H9 (cell line): ENCODE measurements at regions not wholly inside any gene's neighbourhood (a gene's known extent, or its start where the extent isn't known, plus 50 kb on each side); places are given as distances from the start of the nearest gene placed in this dataset.

ENCODE experiments used
- DNase-seq: peaks from one replicate; pipeline ENCODE4 v3.0.0-alpha.2; 2017
- H2AFZ ChIP-seq: one replicate; pipeline ENCODE4 v1.6.1; 2013; ENCODE audit warnings: mild to moderate bottlenecking, low read length, control low read depth, moderate library complexity
- H2AK5ac ChIP-seq: 2 replicates; pipeline ENCODE4 v1.6.1; 2013; ENCODE audit warnings: low read length, control low read depth, mixed read lengths; ENCODE audit not compliant: insufficient read length
- H2BK120ac ChIP-seq: one replicate; pipeline ENCODE4 v1.6.1; 2013; ENCODE audit warnings: low read depth, mild to moderate bottlenecking, low read length, control low read depth, inconsistent platforms; ENCODE audit not compliant: poor library complexity, severe bottlenecking
- H2BK12ac ChIP-seq: 2 replicates; pipeline ENCODE4 v1.6.1; 2013; ENCODE audit warnings: low read length, control low read depth, mixed read lengths, low read depth; ENCODE audit not compliant: insufficient read length
- H2BK15ac ChIP-seq: 2 replicates; pipeline ENCODE4 v1.6.1; 2013; ENCODE audit warnings: low read depth, low read length, control low read depth
- H2BK20ac ChIP-seq: one replicate; pipeline ENCODE4 v1.6.1; 2013; ENCODE audit warnings: low read depth, mild to moderate bottlenecking, low read length, control low read depth, inconsistent platforms; ENCODE audit not compliant: poor library complexity, severe bottlenecking
- H2BK5ac ChIP-seq: 2 replicates; pipeline ENCODE4 v1.6.1; 2013; ENCODE audit warnings: low read length, control low read depth, mixed read lengths; ENCODE audit not compliant: insufficient read length
- H3K14ac ChIP-seq: 2 replicates; pipeline ENCODE4 v1.6.1; 2013; ENCODE audit warnings: low read length, control low read depth; ENCODE audit not compliant: insufficient read depth
- H3K18ac ChIP-seq: 2 replicates; pipeline ENCODE4 v1.6.1; 2013; ENCODE audit warnings: low read depth, mild to moderate bottlenecking, mixed read lengths, low read length, control low read depth; ENCODE audit not compliant: insufficient read length
- H3K23ac ChIP-seq: 2 replicates; pipeline ENCODE4 v1.6.1; 2013; ENCODE audit warnings: low read length, control low read depth, mixed read lengths, low read depth; ENCODE audit not compliant: insufficient read length
- H3K23me2 ChIP-seq: 2 replicates; pipeline ENCODE4 v1.6.1; 2013; ENCODE audit warnings: low read depth, mild to moderate bottlenecking, mixed read lengths, low read length, control low read depth; ENCODE audit not compliant: insufficient read length, poor library complexity, severe bottlenecking
- H3K27ac ChIP-seq: 2 replicates; pipeline ENCODE4 v1.5.1; 2013; ENCODE audit warnings: low read length, control low read depth, mixed read lengths, low read depth; ENCODE audit not compliant: insufficient read length
- H3K27me3 ChIP-seq: 2 replicates; pipeline ENCODE4 v1.6.1; 2013; ENCODE audit warnings: low read length, control low read depth, inconsistent platforms; ENCODE audit not compliant: insufficient read depth
- H3K4ac ChIP-seq: 2 replicates; pipeline ENCODE4 v1.6.1; 2013; ENCODE audit warnings: low read depth, mild to moderate bottlenecking, control low read depth, inconsistent platforms, low read length, moderate library complexity
- H3K4me1 ChIP-seq: 2 replicates; pipeline ENCODE4 v1.6.1; 2013; ENCODE audit warnings: low read length, control low read depth, inconsistent platforms; ENCODE audit not compliant: insufficient read depth
- H3K4me2 ChIP-seq: 2 replicates; pipeline ENCODE4 v1.6.1; 2013; ENCODE audit warnings: low read length, control low read depth, mixed read lengths; ENCODE audit not compliant: insufficient read length, insufficient read depth
- H3K56ac ChIP-seq: 2 replicates; pipeline ENCODE4 v1.6.1; 2013; ENCODE audit warnings: low read depth, mild to moderate bottlenecking, mixed read lengths, low read length, control low read depth; ENCODE audit not compliant: insufficient read length
- H3K79me1 ChIP-seq: 2 replicates; pipeline ENCODE4 v1.6.1; 2013; ENCODE audit warnings: low read depth, mild to moderate bottlenecking, moderate library complexity, low read length, control low read depth, inconsistent platforms; ENCODE audit not compliant: insufficient read depth, poor library complexity, severe bottlenecking
- H3K79me2 ChIP-seq: 2 replicates; pipeline ENCODE4 v1.6.1; 2013; ENCODE audit warnings: low read length, control low read depth, inconsistent platforms; ENCODE audit not compliant: insufficient read depth
- H3K9ac ChIP-seq: 2 replicates; pipeline ENCODE4 v1.6.1; 2013; ENCODE audit warnings: low read length, control low read depth, mixed read lengths; ENCODE audit not compliant: insufficient read length; ENCODE audit errors: extremely low read depth
- H3K9me3 ChIP-seq: one replicate; pipeline ENCODE4 v1.6.1; 2013; ENCODE audit warnings: low read depth, low read length, inconsistent platforms; ENCODE audit not compliant: control insufficient read depth
- H3T11ph ChIP-seq: one replicate; pipeline ENCODE4 v1.6.1; 2013; ENCODE audit warnings: mild to moderate bottlenecking, low read length, control low read depth, inconsistent platforms
- H4K20me1 ChIP-seq: one replicate; pipeline ENCODE4 v1.6.1; 2013; ENCODE audit not compliant: control insufficient read depth, insufficient read length, insufficient read depth
- H4K5ac ChIP-seq: 2 replicates; pipeline ENCODE4 v1.6.1; 2013; ENCODE audit warnings: low read depth, mild to moderate bottlenecking, mixed read lengths, low read length, control low read depth; ENCODE audit not compliant: insufficient read length
- H4K8ac ChIP-seq: replicated peaks from 2 replicates; pipeline ENCODE4 v1.6.1; 2013; ENCODE audit warnings: low read length, control low read depth, mixed read lengths, low read depth; ENCODE audit not compliant: insufficient read length
- H4K91ac ChIP-seq: 2 replicates; pipeline ENCODE4 v1.6.1; 2013; ENCODE audit warnings: low read depth, mild to moderate bottlenecking, moderate library complexity, mixed read lengths, low read length, control low read depth; ENCODE audit not compliant: insufficient read length
- H3K27ac Mint-ChIP-seq, 3 experiments: 2 replicates in 2 of 3; 3 replicates in 1 of 3; pipeline ENCODE4 v1.8.0; 2020 to 2021; ENCODE audit warnings: mixed read lengths in 3 of 3, mild to moderate bottlenecking in 1 of 3, moderate library complexity in 1 of 3
- H3K27me3 Mint-ChIP-seq: 2 replicates; pipeline ENCODE4 v1.8.0; 2021; ENCODE audit warnings: low read depth, mild to moderate bottlenecking, moderate library complexity, mixed read lengths
- H3K36me3 Mint-ChIP-seq, 3 experiments: 2 replicates in 2 of 3; 3 replicates in 1 of 3; pipeline ENCODE4 v1.8.0; 2020 to 2021; ENCODE audit warnings: low read depth in 3 of 3, mixed read lengths in 3 of 3; ENCODE audit not compliant: insufficient read depth in 1 of 3
- H3K4me1 Mint-ChIP-seq, 2 experiments: 2 replicates each; pipeline ENCODE4 v1.8.0; 2020; ENCODE audit warnings: mixed read lengths in 2 of 2
- H3K4me3 Mint-ChIP-seq, 2 experiments: 2 replicates in 1 of 2; 3 replicates in 1 of 2; pipeline ENCODE4 v1.8.0; 2020 to 2021; ENCODE audit warnings: mild to moderate bottlenecking in 2 of 2, mixed read lengths in 2 of 2, moderate library complexity in 1 of 2
- H3K9me3 Mint-ChIP-seq, 2 experiments: 2 replicates in 1 of 2; 3 replicates in 1 of 2; pipeline ENCODE4 v1.8.0; 2020; ENCODE audit warnings: mild to moderate bottlenecking in 2 of 2, mixed read lengths in 2 of 2, moderate library complexity in 1 of 2
- CTCF ChIP-seq: fragments of 200-600 bp; sonication (generic); conservative IDR thresholded peaks from 3 replicates; pipeline ENCODE4 v1.8.0; 2021; ENCODE audit warnings: antibody characterized with exemption, mild to moderate bottlenecking
- WGBS: extraction: QIAGEN DNeasy Blood & Tissue Kit; methylation state at CpG from one replicate; pipeline ENCODE4 v1.1.7; 2013; ENCODE audit warnings: missing lambda C conversion rate, low lambda C conversion rate, mixed read lengths; ENCODE audit not compliant: insufficient read length; ENCODE audit errors: extremely low coverage; 5-methylcytosine and 5-hydroxymethylcytosine counted together

- Histone ChIP-seq H3K79me1 (no peaks in the 10 kb centered on the region), H3K14ac (no peak overlapping the region), H3K4me2 (no peak overlapping the region), H3K27me3 (no peaks in the 10 kb centered on the region), H3K79me2 (no peaks in the 10 kb centered on the region), H2BK15ac (no peak overlapping the region), H3K56ac (no peak overlapping the region), H4K91ac (no peak overlapping the region), H2BK12ac (no peak overlapping the region), H3K23me2 (no peaks in the 10 kb centered on the region), H2BK20ac (no peak overlapping the region), H2BK120ac (no peak overlapping the region), H3K4me1 (peaks cover 2% of the 10 kb centered on the region; the same call in 1 of the 2 replicates), H3K9ac (no peak overlapping the region), H2AFZ (no peak overlapping the region), H2BK5ac (no peak overlapping the region), H2AK5ac (no peak overlapping the region), H4K20me1 (no peaks in the 10 kb centered on the region), H4K8ac (no peak overlapping the region), H3K9me3 (no peaks in the 10 kb centered on the region), H3K23ac (no peak overlapping the region), H3K27ac (no peak overlapping the region), H4K5ac (no peak overlapping the region), H3K4ac (no peak overlapping the region), H3K18ac (no peak overlapping the region), H3T11ph (no peak overlapping the region)
- Mint-ChIP-seq H3K4me3 (no peak overlapping the region), H3K9me3 (no peaks in the 10 kb centered on the region), H3K36me3 (no peaks in the 10 kb centered on the region; a peak in 1 of 7 replicates), H3K4me1 (peaks cover 17 to 21% of the 10 kb centered on the region in 2 experiments), H3K27me3 (peaks cover 2% of the 10 kb centered on the region), H3K27ac (no peak overlapping the region)
- no peak for TF ChIP-seq CTCF
- no peak for DNase-seq
- no CpG with 5 or more reads among the region's 4 CpGs for WGBS
Observed at GRCh38 chr7:28309704-28310459, 102.4 kb upstream of the CREB5 start.
